DND-41 (cell line): ENCODE measurements at regions not wholly inside any gene's neighbourhood (a gene's known extent, or its start where the extent isn't known, plus 50 kb on each side); places are given as distances from the start of the nearest gene placed in this dataset.

Source experiments
- ATAC-seq: fragments of 200-7000 bp; cut with Tn5 transposase; 3 replicates; pipeline ENCODE4 v1.9.1; 2021; ENCODE audit warnings: low read depth; ENCODE audit not compliant: insufficient read depth
- DNase-seq: peaks from one replicate; pipeline ENCODE4 v3.0.0-alpha.2; 2020
- H2AFZ ChIP-seq: 2 replicates; pipeline ENCODE4 v1.6.0; 2012; ENCODE audit warnings: low read depth, low read length
- H3K27ac ChIP-seq: 2 replicates; pipeline ENCODE4 v1.5.1; 2012; ENCODE audit warnings: low read length, inconsistent platforms
- H3K27me3 ChIP-seq: fragments of 200-600 bp; sonication (generic); 2 replicates; pipeline ENCODE4 v1.6.0; 2012; ENCODE audit warnings: low read length, mild to moderate bottlenecking, inconsistent platforms; ENCODE audit not compliant: insufficient read depth, poor library complexity
- H3K36me3 ChIP-seq: 2 replicates; pipeline ENCODE4 v1.5.1; 2012; ENCODE audit warnings: low read length, inconsistent platforms; ENCODE audit not compliant: insufficient read depth
- H3K4me1 ChIP-seq: 2 replicates; pipeline ENCODE4 v1.5.1; 2012; ENCODE audit warnings: mild to moderate bottlenecking, low read length; ENCODE audit not compliant: insufficient read depth
- H3K4me2 ChIP-seq: 2 replicates; pipeline ENCODE4 v1.6.0; 2012; ENCODE audit warnings: mild to moderate bottlenecking, moderate library complexity, low read length, inconsistent platforms; ENCODE audit not compliant: insufficient read depth
- H3K4me3 ChIP-seq, 2 experiments: fragments of 200-600 bp in 1 of 2; shearing (Covaris generic) in 1 of 2; 2 replicates each; pipeline ENCODE4 v1.5.1; 2012 to 2016; ENCODE audit warnings: inconsistent platforms in 2 of 2, low read length in 2 of 2, mild to moderate bottlenecking in 2 of 2, low read depth in 1 of 2, moderate library complexity in 1 of 2
- H3K79me2 ChIP-seq: 2 replicates; pipeline ENCODE4 v1.6.0; 2012; ENCODE audit warnings: low read length, inconsistent platforms; ENCODE audit not compliant: insufficient read depth
- H3K9ac ChIP-seq: 2 replicates; pipeline ENCODE4 v1.6.0; 2012; ENCODE audit warnings: low read depth, mild to moderate bottlenecking, inconsistent platforms, low read length, moderate library complexity
- H3K9me3 ChIP-seq: 2 replicates; pipeline ENCODE4 v1.5.1; 2012; ENCODE audit warnings: low read length, moderate library complexity, mild to moderate bottlenecking, inconsistent platforms; ENCODE audit not compliant: insufficient read depth, severe bottlenecking
- H4K20me1 ChIP-seq: 2 replicates; pipeline ENCODE4 v1.6.0; 2012; ENCODE audit warnings: low read length; ENCODE audit not compliant: insufficient read depth
- CTCF ChIP-seq: IDR thresholded peaks from 2 replicates; pipeline ENCODE4 v1.5.1; 2012; ENCODE audit warnings: borderline replicate concordance, low read length, moderate library complexity, mild to moderate bottlenecking; ENCODE audit not compliant: poor library complexity, severe bottlenecking; ENCODE audit errors: extremely low read depth
- EZH2 ChIP-seq: IDR thresholded peaks from 3 replicates; pipeline ENCODE4 v1.6.1; 2012; ENCODE audit warnings: borderline replicate concordance, low read depth, mild to moderate bottlenecking, moderate library complexity, low read length, inconsistent platforms; ENCODE audit not compliant: severe bottlenecking

- ATAC-seq, result no peak
- Histone ChIP-seq H3K4me3 (no peak overlapping the region), H4K20me1 (no peaks in the 10 kb centered on the region), H3K36me3 (no peaks in the 10 kb centered on the region), H3K4me2 (no peak overlapping the region), H3K27ac (no peak overlapping the region), H2AFZ (no peak overlapping the region), H3K4me1 (no peaks in the 10 kb centered on the region), H3K27me3 (no peaks in the 10 kb centered on the region), H3K79me2 (no peaks in the 10 kb centered on the region), H3K9ac (no peak overlapping the region), H3K9me3 (no peaks in the 10 kb centered on the region)
- TF ChIP-seq EZH2 (no peak), CTCF (no peak)
- no peak for DNase-seq
Measured at GRCh38 chr22:49078076-49078710, 749.5 kb downstream of the BRD1 start.

- Histone ChIP-seq H2AFZ (no peak overlapping the region), H3K27ac (no peak overlapping the region), H3K9me3 (no peaks in the 10 kb centered on the region), H3K4me3 (no peak overlapping the region), H3K9ac (no peak overlapping the region), H3K36me3 (no peaks in the 10 kb centered on the region), H4K20me1 (no peaks in the 10 kb centered on the region), H3K79me2 (no peaks in the 10 kb centered on the region), H3K27me3 (no peaks in the 10 kb centered on the region), H3K4me2 (no peak overlapping the region), H3K4me1 (no peaks in the 10 kb centered on the region)
- TF ChIP-seq CTCF (no peak), EZH2 (no peak)
- DNase-seq (no peak), ATAC-seq (no peak)
Measured at GRCh38 chr22:49077586-49077985, 750.1 kb downstream of the BRD1 start.

- no peak for DNase-seq
- no peaks in the 10 kb centered on the region for H4K20me1 ChIP-seq
- TF ChIP-seq EZH2 (no peak), CTCF (no peak)
- H3K9me3 ChIP-seq, result no peaks in the 10 kb centered on the region
- no peak overlapping the region for H3K9ac ChIP-seq
- no peaks in the 10 kb centered on the region for H3K27me3 ChIP-seq
- H3K4me1 ChIP-seq, result no peaks in the 10 kb centered on the region
- no peak overlapping the region for H3K4me3 ChIP-seq
- no peaks in the 10 kb centered on the region for H3K79me2 ChIP-seq
- no peak overlapping the region for H3K27ac ChIP-seq
- H3K4me2 ChIP-seq, result no peak overlapping the region
- no peak overlapping the region for H2AFZ ChIP-seq
- ATAC-seq, result no peak
- H3K36me3 ChIP-seq, result no peaks in the 10 kb centered on the region
Measured at GRCh38 chr22:49077036-49077393, 750.7 kb downstream of the BRD1 start.
